Astrocyte of the spinal cord (primary cell): ENCODE measurements at regions not wholly inside any gene's neighbourhood (a gene's known extent, or its start where the extent isn't known, plus 50 kb on each side); places are given as distances from the start of the nearest gene placed in this dataset.

Experiments used
- DNase-seq: peaks from one replicate; pipeline ENCODE4 v3.0.0; 2011; ENCODE audit warnings: low read depth, low spot score
- H3K4me3 ChIP-seq: 2 replicates; pipeline ENCODE4 v1.5.1; 2011; ENCODE audit warnings: low read depth, mild to moderate bottlenecking, low read length, moderate library complexity
- CTCF ChIP-seq: IDR thresholded peaks from 2 replicates; pipeline ENCODE4 v1.5.1; 2012; ENCODE audit warnings: low read depth, mild to moderate bottlenecking, low read length, inconsistent platforms
- in situ Hi-C: cut with HindIII; loops from 2 replicates; pipeline ENCODE4 v1.10.0; 2017; ENCODE audit warnings: low sequenced_read_pairs

GRCh38 chr12:27190761-27191160, 53.3 kb upstream of the STK38L start:
- no peak for TF ChIP-seq CTCF
- no peak overlapping the region for H3K4me3 ChIP-seq
- in situ Hi-C loops: no loop called here
- peak; percentile 78 for DNase-seq

- no peak for TF ChIP-seq CTCF
- DNase-seq: no peak
- no peak overlapping the region for H3K4me3 ChIP-seq
- in situ Hi-C loops: no loop called here
These were observed 52.6 kb upstream of the STK38L start for GRCh38 chr12:27191531-27191930.

GRCh38 chr12:27192118-27192802, 51.8 kb upstream of the STK38L start:
- DNase-seq: no peak
- in situ Hi-C loops: no loop called here
- H3K4me3 ChIP-seq: no peak overlapping the region
- TF ChIP-seq CTCF: no peak

GRCh38 chr12:27193106-27193505, 51.0 kb upstream of the STK38L start:
- DNase-seq: peak; percentile 90
- in situ Hi-C loops: no loop called here
- no peak for TF ChIP-seq CTCF
- H3K4me3 ChIP-seq: no peak overlapping the region

- in situ Hi-C loops: no loop called here
- H3K4me3 ChIP-seq: no peak overlapping the region
- TF ChIP-seq CTCF: no peak
- DNase-seq: peak; percentile 92
These were observed 50.1 kb upstream of the STK38L start for GRCh38 chr12:27193854-27194544.
